ENCODE measurements at regions not wholly inside any gene's neighbourhood (a gene's known extent, or its start where the extent isn't known, plus 50 kb on each side); places are given as distances from the start of the nearest gene placed in this dataset.
A peak's percentile ranks its signal among the peaks of the same experiment; 100 is the strongest.

- DNase-seq: peak; percentile 57
Measured at GRCh38 chr4:17094876-17095210, 196.4 kb upstream of the LDB2 start.

- no peak for DNase-seq
Measured at GRCh38 chr4:17094159-17094875, 195.9 kb upstream of the LDB2 start.

GRCh38 chr4:17093481-17093880, 195.0 kb upstream of the LDB2 start:
- no peak for DNase-seq

GRCh38 chr4:17092736-17093437, 194.4 kb upstream of the LDB2 start:
- no peak for DNase-seq

- no peak for DNase-seq
Measured at GRCh38 chr4:17091104-17091503, 192.7 kb upstream of the LDB2 start.

GRCh38 chr4:17090063-17090462, 191.6 kb upstream of the LDB2 start:
- no peak for DNase-seq

GRCh38 chr4:17085416-17085815, 187.0 kb upstream of the LDB2 start:
- no peak for DNase-seq

- DNase-seq: no peak
Measured at GRCh38 chr4:17082186-17082585, 183.7 kb upstream of the LDB2 start.

- no peak for DNase-seq
Measured at GRCh38 chr4:17081179-17081578, 182.7 kb upstream of the LDB2 start.

GRCh38 chr4:17077105-17077504, 178.7 kb upstream of the LDB2 start:
- no peak for DNase-seq

GRCh38 chr4:17072483-17072882, 174.0 kb upstream of the LDB2 start:
- no peak for DNase-seq

GRCh38 chr4:17068891-17069290, 170.4 kb upstream of the LDB2 start:
- DNase-seq: no peak

- DNase-seq: no peak
Measured at GRCh38 chr4:17068392-17068791, 169.9 kb upstream of the LDB2 start.

- no peak for DNase-seq
Measured at GRCh38 chr4:17066972-17067371, 168.5 kb upstream of the LDB2 start.

- no peak for DNase-seq
Measured at GRCh38 chr4:17066236-17066635, 167.8 kb upstream of the LDB2 start.

GRCh38 chr4:17065821-17066220, 167.4 kb upstream of the LDB2 start:
- DNase-seq: peak; percentile 47

GRCh38 chr4:17064959-17065358, 166.5 kb upstream of the LDB2 start:
- DNase-seq: peak; percentile 43

GRCh38 chr4:17063888-17064287, 165.4 kb upstream of the LDB2 start:
- DNase-seq: no peak

- no peak for DNase-seq
Measured at GRCh38 chr4:17060230-17060629, 161.8 kb upstream of the LDB2 start.

GRCh38 chr4:17058916-17059741, 160.7 kb upstream of the LDB2 start:
- no peak for DNase-seq

- peak; percentile 40 for DNase-seq
Measured at GRCh38 chr4:17058536-17058915, 160.1 kb upstream of the LDB2 start.

GRCh38 chr4:17057035-17057434, 158.6 kb upstream of the LDB2 start:
- no peak for DNase-seq

- no peak for DNase-seq
Measured at GRCh38 chr4:17055788-17056187, 157.3 kb upstream of the LDB2 start.

- DNase-seq: no peak
Measured at GRCh38 chr4:17045866-17046265, 147.4 kb upstream of the LDB2 start.

All from NCI-H524 treated with DMSO at 0.1 percent for 48 hours (cell line).